Stimulated activated CD8-positive, alpha-beta memory T cell treated with anti-CD3 and anti-CD28 coated beads, Interleukin-15, amount 100 ng/mL, for 1 hour (primary cell): ENCODE measurements at regions not wholly inside any gene's neighbourhood (a gene's known extent, or its start where the extent isn't known, plus 50 kb on each side); places are given as distances from the start of the nearest gene placed in this dataset.
"Not testable (repeated sequence)": the region's sequence is repeated elsewhere in the genome, so short reads cannot be mapped to it uniquely, and the experiment has no call there.

Experiments
- DNase-seq: peaks from one replicate; pipeline ENCODE4 v3.0.0-alpha.2; 2020; ENCODE audit warnings: low read depth

DNA sequence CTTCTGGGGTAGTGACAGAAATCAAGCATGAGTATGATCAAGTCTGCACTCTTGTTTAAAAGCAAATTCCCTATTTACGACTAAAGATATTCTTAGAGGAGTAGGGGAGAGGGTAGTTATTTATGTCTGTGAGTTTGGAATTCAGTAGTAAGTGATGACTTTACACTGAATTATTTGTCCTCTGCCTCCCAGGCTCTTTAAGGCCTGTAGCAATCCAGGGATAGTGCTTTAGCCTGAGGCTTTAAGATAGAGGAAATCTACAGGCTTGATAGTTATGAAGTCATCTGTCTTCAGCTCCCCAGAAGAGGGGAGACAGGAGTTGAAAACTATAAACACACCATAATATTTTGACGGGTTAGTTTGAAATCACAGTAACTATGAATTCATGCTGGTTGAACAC is 664.5 kb downstream of the EPM2A start:
- DNase-seq, result no peak

DNA sequence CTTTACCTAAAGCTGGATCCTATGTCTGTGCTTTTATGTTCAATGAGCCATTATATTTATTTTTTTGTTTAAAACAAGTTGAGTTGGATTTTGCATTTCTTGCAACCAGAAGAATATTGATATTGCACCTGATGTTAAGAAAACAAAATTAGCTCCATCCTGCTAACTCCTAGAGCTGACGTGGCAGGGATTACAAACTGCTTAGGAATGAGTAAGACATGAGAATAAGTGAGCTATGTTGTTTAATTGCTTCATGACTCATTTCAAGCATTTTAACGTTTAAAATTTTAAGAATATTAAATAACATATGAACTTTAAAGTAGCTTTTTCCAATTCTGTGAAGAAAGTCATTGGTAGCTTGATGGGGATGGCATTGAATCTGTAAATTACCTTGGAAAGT is 663.5 kb downstream of the EPM2A start:
- no peak for DNase-seq

GRCh38 chr6:145073811-145074210 is 661.5 kb downstream of the EPM2A start:
- DNase-seq, result no peak

DNA sequence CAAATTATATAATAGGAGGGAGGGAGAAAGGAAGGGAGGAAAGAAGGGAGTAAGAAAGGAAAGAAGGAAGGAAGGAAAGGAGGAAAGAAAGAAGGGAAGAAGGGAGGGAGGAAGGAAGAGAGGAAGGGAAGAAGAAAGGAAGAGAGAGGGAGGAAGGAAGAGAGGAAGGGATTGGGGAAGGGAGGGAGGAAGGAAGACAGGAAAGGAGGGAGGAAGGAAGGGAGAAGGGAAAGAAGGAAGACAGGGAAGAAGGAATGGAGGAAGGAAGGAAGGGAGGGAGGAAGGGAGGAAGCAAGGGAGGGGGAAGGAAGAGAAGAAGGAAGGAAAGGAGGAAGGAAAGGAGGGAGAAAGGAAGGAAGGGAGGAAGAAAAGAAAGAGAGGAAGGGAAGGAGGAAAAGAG is 660.5 kb downstream of the EPM2A start:
- DNase-seq, result no peak

GRCh38 chr6:145075425-145075824 is 659.9 kb downstream of the EPM2A start:
- no peak for DNase-seq

- DNase-seq, result no peak
These were observed 659.0 kb downstream of the EPM2A start for GRCh38 chr6:145076115-145076841.

DNA sequence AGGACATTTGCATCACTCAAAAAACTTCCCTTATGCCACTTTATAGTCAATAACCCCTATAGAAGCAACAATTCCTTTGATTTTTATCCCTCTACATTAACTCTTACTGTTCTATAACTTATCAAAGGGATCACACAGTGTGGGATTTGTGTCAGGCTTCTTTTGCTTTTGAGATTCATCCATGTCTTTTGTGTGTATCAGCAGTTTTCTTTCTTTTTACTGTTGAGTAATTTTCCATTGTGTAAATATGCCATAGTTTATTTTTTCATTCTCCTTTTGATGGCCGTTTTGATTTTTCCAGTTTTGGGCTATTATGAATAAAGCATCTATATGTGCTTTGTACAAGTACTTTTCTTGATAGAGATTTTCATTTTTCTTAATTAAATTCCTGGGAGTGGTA is 657.9 kb downstream of the EPM2A start:
- no peak for DNase-seq

DNA sequence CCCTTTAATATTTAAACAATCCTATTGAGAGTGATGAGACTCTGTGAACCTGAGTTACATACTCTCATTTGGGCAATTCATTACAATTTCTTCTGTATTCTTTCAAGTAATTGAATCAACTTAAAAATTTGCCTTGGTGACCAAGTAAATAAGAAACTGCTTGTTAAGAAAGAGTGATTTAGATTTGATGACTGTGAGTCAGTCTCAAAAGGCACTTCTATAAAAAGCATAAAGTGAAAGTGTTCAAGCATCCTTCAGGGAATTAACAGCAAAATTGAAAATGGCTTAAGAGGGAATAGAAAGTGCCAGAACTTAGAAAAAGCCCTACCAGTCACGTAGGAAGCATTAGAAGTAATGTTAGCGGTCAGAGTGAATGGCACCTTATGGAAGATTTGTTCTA is 654.7 kb downstream of the EPM2A start:
- no peak for DNase-seq

GRCh38 chr6:145081677-145082076 is 653.6 kb downstream of the EPM2A start:
- no peak for DNase-seq

- no peak for DNase-seq
These were observed 653.0 kb downstream of the EPM2A start for GRCh38 chr6:145082359-145082758.

GRCh38 chr6:145086197-145086596 is 649.1 kb downstream of the EPM2A start:
- DNase-seq, result no peak

GRCh38 chr6:145087034-145087433 is 648.3 kb downstream of the EPM2A start:
- DNase-seq, result no peak

- no peak for DNase-seq
These were observed 644.3 kb downstream of the EPM2A start for GRCh38 chr6:145090801-145091585.

DNA sequence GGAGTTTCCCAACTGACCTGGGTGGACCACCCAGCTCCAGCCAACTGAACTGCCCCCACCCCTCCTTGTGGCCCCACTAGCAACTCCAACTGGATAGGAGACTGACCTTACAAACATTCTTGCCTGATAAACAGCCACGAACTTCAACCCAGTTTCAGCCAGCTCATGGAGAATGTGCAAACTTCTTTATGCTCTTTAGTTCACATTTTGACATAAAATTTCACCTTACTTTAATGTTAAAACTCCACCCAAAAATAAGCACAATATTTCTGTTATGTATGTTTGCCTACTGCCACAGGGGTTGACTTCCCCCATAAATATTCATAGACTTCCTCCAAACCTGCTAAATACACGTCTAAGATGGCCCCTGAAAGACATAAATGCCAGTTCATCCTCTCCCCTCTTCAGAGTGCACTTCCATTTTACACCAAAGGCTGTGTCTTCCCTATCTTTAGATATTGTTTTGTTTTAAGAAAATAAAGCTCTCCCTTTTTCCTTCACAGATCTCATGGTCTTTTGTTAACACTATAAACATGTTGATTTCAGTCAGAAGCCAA is 643.7 kb downstream of the EPM2A start:
- no peak for DNase-seq

GRCh38 chr6:145092554-145092953 is 642.8 kb downstream of the EPM2A start:
- no peak for DNase-seq

GRCh38 chr6:145093226-145093625 is 642.1 kb downstream of the EPM2A start:
- no peak for DNase-seq

- no peak for DNase-seq
These were observed 638.5 kb downstream of the EPM2A start for GRCh38 chr6:145096846-145097245.

DNA sequence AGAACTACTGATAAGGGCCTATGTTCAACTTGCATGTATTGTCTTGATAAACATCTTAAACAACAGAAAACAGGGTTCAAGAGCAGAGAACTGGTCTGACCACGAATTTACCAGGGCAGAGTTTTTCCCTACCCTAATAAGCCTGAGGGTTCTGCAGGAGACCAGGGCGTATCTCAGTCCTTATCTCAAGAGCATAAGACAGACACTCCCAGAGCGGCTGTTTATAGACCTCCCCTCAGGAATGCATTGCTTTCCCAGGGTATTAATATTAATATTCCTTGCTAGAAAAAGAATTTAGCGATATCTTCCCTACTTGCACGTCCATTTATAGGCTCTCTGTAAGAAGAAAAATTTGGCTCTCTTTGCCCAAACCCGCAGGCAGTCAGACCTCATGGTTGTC is 637.2 kb downstream of the EPM2A start:
- not testable (repeated sequence) for DNase-seq

- DNase-seq, result no peak
These were observed 635.6 kb downstream of the EPM2A start for GRCh38 chr6:145099713-145100112.

DNA sequence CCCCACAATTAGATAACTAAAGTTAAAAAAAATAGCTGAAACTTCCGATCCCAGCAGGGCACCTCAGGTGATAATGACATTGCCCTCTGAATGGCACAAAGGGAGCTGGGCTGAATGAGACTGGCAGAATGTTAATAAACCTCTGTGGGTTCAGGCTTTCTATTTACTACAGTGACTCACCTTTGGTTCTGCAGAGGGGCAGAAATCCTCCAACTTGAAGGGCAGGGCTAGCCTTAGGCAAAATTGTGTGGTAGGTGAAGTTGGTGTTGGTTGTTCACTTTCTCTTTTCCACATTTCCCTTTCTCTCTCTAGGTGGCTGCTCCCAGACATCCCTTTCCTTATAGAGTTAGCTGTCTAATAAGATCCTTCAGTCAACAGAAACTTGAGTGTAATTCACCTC is 625.2 kb downstream of the EPM2A start:
- DNase-seq, result no peak

DNA sequence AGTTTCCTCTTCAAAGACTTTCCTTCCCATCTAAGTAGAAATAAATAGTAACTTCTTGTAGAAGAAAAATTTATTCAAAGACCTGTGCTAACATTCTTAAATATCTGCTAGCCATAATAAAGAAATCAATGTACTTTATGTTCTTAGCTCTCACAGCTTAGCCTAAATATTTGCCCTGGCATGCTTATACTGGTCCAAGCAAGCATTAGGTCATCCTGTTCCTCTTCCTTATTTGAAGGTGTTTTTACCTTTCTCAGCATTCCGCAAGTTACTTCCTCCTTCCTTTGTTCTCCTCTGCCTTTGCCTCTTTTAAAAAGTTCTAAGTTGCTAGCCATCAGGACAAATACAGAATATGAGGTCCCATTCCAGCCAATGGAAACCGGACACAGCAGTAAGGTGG is 623.9 kb downstream of the EPM2A start:
- DNase-seq, result not testable (repeated sequence)

DNA sequence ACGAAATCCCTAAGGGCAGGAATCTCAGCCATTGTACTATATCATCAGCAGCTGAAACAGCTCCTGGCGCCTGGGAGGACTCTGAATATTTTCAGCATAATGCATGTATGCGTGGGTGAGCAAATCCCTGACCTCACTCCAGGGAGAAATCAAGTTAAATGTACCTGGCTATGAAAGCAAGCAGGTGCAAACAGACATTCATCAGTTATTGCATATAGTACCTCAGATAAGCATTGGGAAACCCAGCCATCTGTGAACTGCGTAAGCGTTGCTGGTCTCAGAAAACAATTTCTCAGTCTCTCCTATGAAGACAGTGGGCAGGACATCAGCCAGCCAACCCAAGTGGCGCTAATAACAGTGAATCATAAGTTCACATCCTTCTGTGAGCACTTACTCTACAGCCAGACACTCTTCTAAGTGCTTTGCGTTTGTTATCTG is 622.6 kb downstream of the EPM2A start:
- DNase-seq, result no peak

DNA sequence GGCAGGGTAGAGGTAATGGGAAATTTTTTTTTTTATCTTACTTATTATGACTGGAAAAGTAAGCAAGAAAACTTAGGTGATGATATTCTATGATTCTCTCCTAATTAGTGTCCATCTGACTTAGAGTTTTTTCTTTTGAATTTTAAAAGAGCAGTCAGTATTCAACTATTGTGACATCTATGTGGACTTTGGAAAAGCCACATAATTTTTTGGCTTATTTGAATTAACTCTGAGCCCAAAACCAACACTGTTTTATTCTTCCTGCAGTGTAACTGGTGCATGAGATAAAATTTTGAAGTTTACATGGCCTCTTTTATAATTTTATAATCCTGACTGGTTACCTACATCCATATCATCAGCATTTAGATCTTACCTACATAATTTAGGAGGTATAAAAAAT is 619.7 kb downstream of the EPM2A start:
- DNase-seq, result no peak
